ENCODE measurements at regions not wholly inside any gene's neighbourhood (a gene's known extent, or its start where the extent isn't known, plus 50 kb on each side); places are given as distances from the start of the nearest gene placed in this dataset.

DNA sequence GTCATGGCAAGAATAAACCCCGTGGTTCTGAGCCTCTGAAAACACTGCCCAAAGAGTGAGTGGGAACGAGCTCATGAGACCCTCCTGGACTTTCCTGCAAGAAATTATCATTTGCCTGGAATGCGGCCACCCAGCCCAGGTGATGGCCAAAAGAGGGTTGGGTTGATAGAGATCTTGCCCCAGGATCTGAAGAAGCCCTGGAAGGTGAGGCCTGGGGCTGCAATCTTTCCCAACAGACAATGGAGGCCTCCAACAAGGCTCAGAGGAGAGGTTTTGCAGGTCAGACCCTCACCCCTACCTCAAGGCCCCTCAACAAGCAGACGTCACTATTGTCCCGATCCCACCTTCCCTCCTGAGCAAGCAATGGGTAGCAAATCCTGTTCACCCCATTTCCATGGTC is 106.0 kb upstream of the SOD1 start:
- WGBS, result 89% methylated on average over 5 of the region's 5 CpGs
- TF ChIP-seq GABPA (IDR thresholded peaks at IDR 0.05 in 1 of 2, conservative IDR thresholded peaks at IDR 0.05 in 1 of 2), result no peak
- TF ChIP-seq TAF1 (conservative IDR thresholded peaks at IDR 0.05), result no peak

GRCh38 chr21:31552826-31553225 is 106.7 kb upstream of the SOD1 start:
- Histone ChIP-seq H3K27ac (ENCODE audit: low read depth in 1 of 2, low read length in 2 of 2) (no peak overlapping the region), H3K4me3 (ENCODE audit: low read depth in 1 of 3, low read length in 3 of 3) (no peak overlapping the region), H3K4me1 (ENCODE audit: control insufficient read depth in 4 of 4, insufficient read depth in 4 of 4, low read length in 3 of 4) (peaks cover 0 to 3% (median 0%) of the 10 kb centered on the region in 4 donors), H3K27me3 (ENCODE audit: control insufficient read depth in 4 of 4, insufficient read depth in 4 of 4, low read length in 3 of 4) (no peaks in the 10 kb centered on the region), H3K9ac (ENCODE audit: low read depth in 1 of 2, low read length in 2 of 2) (no peak overlapping the region), H3K36me3 (ENCODE audit: control insufficient read depth in 4 of 4, insufficient read depth in 3 of 4, low read depth in 1 of 4, low read length in 3 of 4) (peaks cover 0 to 4% (median 0%) of the 10 kb centered on the region in 4 donors), H3K9me3 (ENCODE audit: control insufficient read depth in 4 of 4, low read length in 3 of 4) (no peaks in the 10 kb centered on the region)
- WGBS, result 93% methylated on average over 3 of the region's 3 CpGs
- TF ChIP-seq YY1 (IDR thresholded peaks at IDR 0.05) (no peak), GABPA (IDR thresholded peaks at IDR 0.05 in 1 of 2, conservative IDR thresholded peaks at IDR 0.05 in 1 of 2) (no peak), HNF4G (IDR thresholded peaks at IDR 0.05) (no peak), JUND (IDR thresholded peaks at IDR 0.05) (no peak), HNF4A (conservative IDR thresholded peaks at IDR 0.05) (no peak), RAD21 (IDR thresholded peaks at IDR 0.05) (no peak), FOXA2 (IDR thresholded peaks at IDR 0.05) (no peak), SP1 (IDR thresholded peaks at IDR 0.05) (no peak), RXRA (IDR thresholded peaks at IDR 0.05) (no peak), FOXA1 (IDR thresholded peaks at IDR 0.05) (no peak), EGR1 (IDR thresholded peaks at IDR 0.05; ENCODE audit: low read depth in 2 of 2) (no peak), MAX (IDR thresholded peaks at IDR 0.05) (no peak), NR2F2 (IDR thresholded peaks at IDR 0.05) (no peak)
- TF ChIP-seq, protein P1, sequence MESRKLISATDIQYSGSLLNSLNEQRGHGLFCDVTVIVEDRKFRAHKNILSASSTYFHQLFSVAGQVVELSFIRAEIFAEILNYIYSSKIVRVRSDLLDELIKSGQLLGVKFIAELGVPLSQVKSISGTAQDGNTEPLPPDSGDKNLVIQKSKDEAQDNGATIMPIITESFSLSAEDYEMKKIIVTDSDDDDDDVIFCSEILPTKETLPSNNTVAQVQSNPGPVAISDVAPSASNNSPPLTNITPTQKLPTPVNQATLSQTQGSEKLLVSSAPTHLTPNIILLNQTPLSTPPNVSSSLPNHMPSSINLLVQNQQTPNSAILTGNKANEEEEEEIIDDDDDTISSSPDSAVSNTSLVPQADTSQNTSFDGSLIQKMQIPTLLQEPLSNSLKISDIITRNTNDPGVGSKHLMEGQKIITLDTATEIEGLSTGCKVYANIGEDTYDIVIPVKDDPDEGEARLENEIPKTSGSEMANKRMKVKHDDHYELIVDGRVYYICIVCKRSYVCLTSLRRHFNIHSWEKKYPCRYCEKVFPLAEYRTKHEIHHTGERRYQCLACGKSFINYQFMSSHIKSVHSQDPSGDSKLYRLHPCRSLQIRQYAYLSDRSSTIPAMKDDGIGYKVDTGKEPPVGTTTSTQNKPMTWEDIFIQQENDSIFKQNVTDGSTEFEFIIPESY (IDR thresholded peaks at IDR 0.05), result no peak
- TF ChIP-seq, protein P2, sequence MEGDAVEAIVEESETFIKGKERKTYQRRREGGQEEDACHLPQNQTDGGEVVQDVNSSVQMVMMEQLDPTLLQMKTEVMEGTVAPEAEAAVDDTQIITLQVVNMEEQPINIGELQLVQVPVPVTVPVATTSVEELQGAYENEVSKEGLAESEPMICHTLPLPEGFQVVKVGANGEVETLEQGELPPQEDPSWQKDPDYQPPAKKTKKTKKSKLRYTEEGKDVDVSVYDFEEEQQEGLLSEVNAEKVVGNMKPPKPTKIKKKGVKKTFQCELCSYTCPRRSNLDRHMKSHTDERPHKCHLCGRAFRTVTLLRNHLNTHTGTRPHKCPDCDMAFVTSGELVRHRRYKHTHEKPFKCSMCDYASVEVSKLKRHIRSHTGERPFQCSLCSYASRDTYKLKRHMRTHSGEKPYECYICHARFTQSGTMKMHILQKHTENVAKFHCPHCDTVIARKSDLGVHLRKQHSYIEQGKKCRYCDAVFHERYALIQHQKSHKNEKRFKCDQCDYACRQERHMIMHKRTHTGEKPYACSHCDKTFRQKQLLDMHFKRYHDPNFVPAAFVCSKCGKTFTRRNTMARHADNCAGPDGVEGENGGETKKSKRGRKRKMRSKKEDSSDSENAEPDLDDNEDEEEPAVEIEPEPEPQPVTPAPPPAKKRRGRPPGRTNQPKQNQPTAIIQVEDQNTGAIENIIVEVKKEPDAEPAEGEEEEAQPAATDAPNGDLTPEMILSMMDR (IDR thresholded peaks at IDR 0.05; ENCODE audit: low read depth, low read length, missing input control), result no peak
- TF ChIP-seq, protein P3, sequence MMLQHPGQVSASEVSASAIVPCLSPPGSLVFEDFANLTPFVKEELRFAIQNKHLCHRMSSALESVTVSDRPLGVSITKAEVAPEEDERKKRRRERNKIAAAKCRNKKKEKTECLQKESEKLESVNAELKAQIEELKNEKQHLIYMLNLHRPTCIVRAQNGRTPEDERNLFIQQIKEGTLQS (IDR thresholded peaks at IDR 0.05), result no peak
- TF ChIP-seq, protein P4, sequence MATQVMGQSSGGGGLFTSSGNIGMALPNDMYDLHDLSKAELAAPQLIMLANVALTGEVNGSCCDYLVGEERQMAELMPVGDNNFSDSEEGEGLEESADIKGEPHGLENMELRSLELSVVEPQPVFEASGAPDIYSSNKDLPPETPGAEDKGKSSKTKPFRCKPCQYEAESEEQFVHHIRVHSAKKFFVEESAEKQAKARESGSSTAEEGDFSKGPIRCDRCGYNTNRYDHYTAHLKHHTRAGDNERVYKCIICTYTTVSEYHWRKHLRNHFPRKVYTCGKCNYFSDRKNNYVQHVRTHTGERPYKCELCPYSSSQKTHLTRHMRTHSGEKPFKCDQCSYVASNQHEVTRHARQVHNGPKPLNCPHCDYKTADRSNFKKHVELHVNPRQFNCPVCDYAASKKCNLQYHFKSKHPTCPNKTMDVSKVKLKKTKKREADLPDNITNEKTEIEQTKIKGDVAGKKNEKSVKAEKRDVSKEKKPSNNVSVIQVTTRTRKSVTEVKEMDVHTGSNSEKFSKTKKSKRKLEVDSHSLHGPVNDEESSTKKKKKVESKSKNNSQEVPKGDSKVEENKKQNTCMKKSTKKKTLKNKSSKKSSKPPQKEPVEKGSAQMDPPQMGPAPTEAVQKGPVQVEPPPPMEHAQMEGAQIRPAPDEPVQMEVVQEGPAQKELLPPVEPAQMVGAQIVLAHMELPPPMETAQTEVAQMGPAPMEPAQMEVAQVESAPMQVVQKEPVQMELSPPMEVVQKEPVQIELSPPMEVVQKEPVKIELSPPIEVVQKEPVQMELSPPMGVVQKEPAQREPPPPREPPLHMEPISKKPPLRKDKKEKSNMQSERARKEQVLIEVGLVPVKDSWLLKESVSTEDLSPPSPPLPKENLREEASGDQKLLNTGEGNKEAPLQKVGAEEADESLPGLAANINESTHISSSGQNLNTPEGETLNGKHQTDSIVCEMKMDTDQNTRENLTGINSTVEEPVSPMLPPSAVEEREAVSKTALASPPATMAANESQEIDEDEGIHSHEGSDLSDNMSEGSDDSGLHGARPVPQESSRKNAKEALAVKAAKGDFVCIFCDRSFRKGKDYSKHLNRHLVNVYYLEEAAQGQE (IDR thresholded peaks at IDR 0.05), result no peak
- DNase-seq (ENCODE audit: low spot score), result no peak

More for the DNA sequence above, 106.0 kb upstream of the SOD1 start:
- H3K27ac ChIP-seq (ENCODE audit: low read depth in 1 of 2, low read length in 2 of 2), result no peak overlapping the region
- DNase-seq (ENCODE audit: low spot score), result no peak
- H3K4me3 ChIP-seq (ENCODE audit: low read depth in 1 of 3, low read length in 3 of 3), result no peak overlapping the region
- H3K9ac ChIP-seq (ENCODE audit: low read depth in 1 of 2, low read length in 2 of 2), result no peak overlapping the region
- peaks cover 0 to 4% (median 0%) of the 10 kb centered on the region in 4 donors for H3K36me3 ChIP-seq (ENCODE audit: control insufficient read depth in 4 of 4, insufficient read depth in 3 of 4, low read depth in 1 of 4, low read length in 3 of 4)
- H3K27me3 ChIP-seq (ENCODE audit: control insufficient read depth in 4 of 4, insufficient read depth in 4 of 4, low read length in 3 of 4), result no peaks in the 10 kb centered on the region
- no peaks in the 10 kb centered on the region for H3K9me3 ChIP-seq (ENCODE audit: control insufficient read depth in 4 of 4, low read length in 3 of 4)
- peaks cover 0 to 3% (median 2%) of the 10 kb centered on the region in 4 donors for H3K4me1 ChIP-seq (ENCODE audit: control insufficient read depth in 4 of 4, insufficient read depth in 4 of 4, low read length in 3 of 4)

Data from liver (tissue), 8 donors.